IMR-90 (cell line): ENCODE measurements at regions not wholly inside any gene's neighbourhood (a gene's known extent, or its start where the extent isn't known, plus 50 kb on each side); places are given as distances from the start of the nearest gene placed in this dataset.

Experiments used
- ATAC-seq: fragments of 200-7000 bp; cut with Tn5 transposase; 2 replicates; pipeline ENCODE4 v1.9.1; 2020; ENCODE audit warnings: low read depth, mild to moderate bottlenecking, moderate library complexity
- BruUV-seq: library from RNA; stranded (reverse); fragments of 400-500 nt; replicated peaks from 2 replicates; lab custom pipeline; 2021; lab: Mats Ljungman, UMichigan
- CTCF ChIA-PET: fragments of 300-600 bp; formaldehyde crosslinking; extraction: SDS; loops from one replicate; lab custom pipeline; 2021; ENCODE audit warnings: antibody characterized with exemption; lab: Yijun Ruan, JAX
- POLR2A ChIA-PET: fragments of 300-600 bp; sonication (Branson Sonifier 250); formaldehyde crosslinking; loops from one replicate; lab custom pipeline; 2022; ENCODE audit warnings: antibody characterized with exemption; ENCODE audit not compliant: unreplicated experiment; lab: Charles Lee
- DNase-seq: peaks from one replicate; pipeline ENCODE4 v3.0.0; 2013
- H2AFZ ChIP-seq: replicated peaks from 2 replicates; pipeline ENCODE3; 2013; ENCODE audit warnings: low read length, mild to moderate bottlenecking; ENCODE audit not compliant: poor library complexity
- H2AK5ac ChIP-seq: 2 replicates; pipeline ENCODE4 v1.6.1; 2013; ENCODE audit warnings: low read depth, low read length, inconsistent platforms
- H2AK9ac ChIP-seq: replicated peaks from 2 replicates; pipeline ENCODE3; 2013; ENCODE audit warnings: mild to moderate bottlenecking, low read depth, low read length, moderate library complexity; ENCODE audit not compliant: poor library complexity
- H2BK120ac ChIP-seq: 2 replicates; pipeline ENCODE4 v1.6.1; 2013; ENCODE audit warnings: low read depth, low read length, inconsistent platforms
- H2BK15ac ChIP-seq: 3 replicates; pipeline ENCODE4 v1.6.1; 2013; ENCODE audit warnings: low read depth, low read length, inconsistent platforms
- H2BK20ac ChIP-seq: 2 replicates; pipeline ENCODE4 v1.6.1; 2013; ENCODE audit warnings: low read depth, mild to moderate bottlenecking, inconsistent platforms, low read length, moderate library complexity
- H2BK5ac ChIP-seq: 2 replicates; pipeline ENCODE4 v1.6.1; 2013; ENCODE audit warnings: mild to moderate bottlenecking, low read depth, low read length, inconsistent platforms; ENCODE audit not compliant: poor library complexity, severe bottlenecking
- H3K14ac ChIP-seq: replicated peaks from 2 replicates; pipeline ENCODE4 v1.6.1; 2013; ENCODE audit warnings: low read depth, low read length, inconsistent platforms
- H3K18ac ChIP-seq: 2 replicates; pipeline ENCODE4 v1.6.1; 2013; ENCODE audit warnings: low read depth, low read length, control low read depth
- H3K23ac ChIP-seq: 2 replicates; pipeline ENCODE4 v1.6.1; 2013; ENCODE audit warnings: low read depth, low read length, inconsistent platforms
- H3K27ac ChIP-seq: 2 replicates; pipeline ENCODE4 v1.5.1; 2013; ENCODE audit warnings: mild to moderate bottlenecking, control low read depth, low read length; ENCODE audit not compliant: insufficient read depth
- H3K27me3 ChIP-seq: 2 replicates; pipeline ENCODE4 v1.6.1; 2013; ENCODE audit warnings: low read length; ENCODE audit not compliant: control insufficient read depth, insufficient read depth
- H3K36me3 ChIP-seq: 2 replicates; pipeline ENCODE4 v1.6.1; 2013; ENCODE audit warnings: low read length, mixed read lengths; ENCODE audit not compliant: control insufficient read depth, insufficient read depth
- H3K4ac ChIP-seq: 2 replicates; pipeline ENCODE4 v1.6.1; 2013; ENCODE audit warnings: low read depth, low read length, inconsistent platforms
- H3K4me1 ChIP-seq: 2 replicates; pipeline ENCODE4 v1.6.1; 2013; ENCODE audit warnings: low read length, mixed read lengths; ENCODE audit not compliant: control insufficient read depth, insufficient read depth
- H3K4me2 ChIP-seq: 2 replicates; pipeline ENCODE4 v1.6.1; 2013; ENCODE audit warnings: low read depth, mild to moderate bottlenecking, control low read depth, low read length, moderate library complexity
- H3K4me3 ChIP-seq: 2 replicates; pipeline ENCODE4 v1.5.1; 2013; ENCODE audit warnings: low read depth, mild to moderate bottlenecking, control low read depth, low read length, moderate library complexity; ENCODE audit not compliant: insufficient read depth
- H3K56ac ChIP-seq: 2 replicates; pipeline ENCODE4 v1.6.1; 2013; ENCODE audit warnings: low read length, inconsistent platforms; ENCODE audit not compliant: insufficient read depth; ENCODE audit errors: extremely low read depth
- H3K79me1 ChIP-seq, 2 experiments: 2 replicates each; pipeline ENCODE4 v1.6.1; 2013; ENCODE audit warnings: low read length in 2 of 2, inconsistent platforms in 1 of 2, low read depth in 1 of 2
- H3K9ac ChIP-seq: 2 replicates; pipeline ENCODE4 v1.6.1; 2013; ENCODE audit warnings: low read depth, low read length, control low read depth
- H3K9me1 ChIP-seq: 2 replicates; pipeline ENCODE4 v1.6.1; 2013; ENCODE audit warnings: low read length, inconsistent platforms; ENCODE audit not compliant: insufficient read depth
- H3K9me3 ChIP-seq: 2 replicates; pipeline ENCODE4 v1.6.1; 2013; ENCODE audit warnings: low read length; ENCODE audit not compliant: control insufficient read depth, insufficient read depth
- H4K20me1 ChIP-seq: 2 replicates; pipeline ENCODE4 v1.6.1; 2013; ENCODE audit warnings: low read length, inconsistent platforms; ENCODE audit not compliant: insufficient read depth
- H4K5ac ChIP-seq: 2 replicates; pipeline ENCODE4 v1.6.1; 2013; ENCODE audit warnings: mild to moderate bottlenecking, low read depth, low read length, control low read depth
- H4K8ac ChIP-seq, 2 experiments: 2 replicates each; pipeline ENCODE4 v1.6.1; 2013; ENCODE audit warnings: low read depth in 2 of 2, low read length in 2 of 2, control low read depth in 1 of 2, inconsistent platforms in 1 of 2
- H4K91ac ChIP-seq: 2 replicates; pipeline ENCODE4 v1.6.1; 2013; ENCODE audit warnings: low read depth, low read length, inconsistent platforms; ENCODE audit not compliant: insufficient read depth
- BHLHE40 ChIP-seq: fragments of 150-350 bp; IDR thresholded peaks from 2 replicates; pipeline ENCODE4 v1.6.1; 2016; ENCODE audit warnings: mild to moderate bottlenecking, low read depth, low read length
- CEBPB ChIP-seq: IDR thresholded peaks from 2 replicates; pipeline ENCODE4 v1.6.1; 2012; ENCODE audit warnings: low read depth, low read length, improper control_type of control experiment
- CHD1 ChIP-seq: IDR thresholded peaks from 2 replicates; pipeline ENCODE4 v1.6.1; 2012; ENCODE audit warnings: low read depth, low read length, improper control_type of control experiment
- CTCF ChIP-seq: conservative IDR thresholded peaks from 2 replicates; pipeline ENCODE4 v1.5.1; 2012; ENCODE audit warnings: mild to moderate bottlenecking, low read depth, low read length, improper control_type of control experiment
- ELK1 ChIP-seq: fragments of 150-350 bp; IDR thresholded peaks from 2 replicates; pipeline ENCODE4 v1.6.1; 2016; ENCODE audit warnings: low read depth, mild to moderate bottlenecking, low read length, moderate library complexity, borderline replicate concordance
- FOS ChIP-seq: fragments of 150-350 bp; IDR thresholded peaks from 2 replicates; pipeline ENCODE4 v1.6.1; 2016; ENCODE audit warnings: low read depth, low read length
- MAFK ChIP-seq: IDR thresholded peaks from 2 replicates; pipeline ENCODE4 v1.6.1; 2012; ENCODE audit warnings: low read depth, low read length, improper control_type of control experiment
- MAZ ChIP-seq: IDR thresholded peaks from 2 replicates; pipeline ENCODE4 v1.6.1; 2012; ENCODE audit warnings: low read depth, mild to moderate bottlenecking, low read length, improper control_type of control experiment, moderate library complexity, borderline replicate concordance
- MXI1 ChIP-seq: IDR thresholded peaks from 2 replicates; pipeline ENCODE4 v1.6.1; 2012; ENCODE audit warnings: low read depth, mild to moderate bottlenecking, low read length, moderate library complexity, borderline replicate concordance
- POLR2A ChIP-seq: IDR thresholded peaks from 2 replicates; pipeline ENCODE4 v1.6.1; 2012; ENCODE audit warnings: mild to moderate bottlenecking, low read depth, low read length
- RAD21 ChIP-seq: IDR thresholded peaks from 2 replicates; pipeline ENCODE4 v1.6.1; 2012; ENCODE audit warnings: low read length, improper control_type of control experiment
- RCOR1 ChIP-seq: IDR thresholded peaks from 2 replicates; pipeline ENCODE4 v1.6.1; 2012; ENCODE audit warnings: mild to moderate bottlenecking, low read length, improper control_type of control experiment; ENCODE audit not compliant: insufficient replicate concordance
- RFX5 ChIP-seq: IDR thresholded peaks from 2 replicates; pipeline ENCODE4 v1.8.0; 2012; ENCODE audit warnings: low read depth, mild to moderate bottlenecking, low read length, moderate library complexity
- SMC3 ChIP-seq: fragments of 150-350 bp; IDR thresholded peaks from 2 replicates; pipeline ENCODE4 v1.6.1; 2016; ENCODE audit warnings: low read depth, mild to moderate bottlenecking, antibody characterized with exemption, low read length, moderate library complexity
- USF2 ChIP-seq: fragments of 150-350 bp; IDR thresholded peaks from 2 replicates; pipeline ENCODE4 v1.6.1; 2017; ENCODE audit warnings: mild to moderate bottlenecking, antibody characterized with exemption, low read length, low read depth
- WGBS, 2 experiments: methylation state at CpG; one replicate each; pipeline versions ENCODE4 v1.1.5 to v1.1.7; 2013; ENCODE audit warnings: missing lambda C conversion rate in 2 of 2; ENCODE audit not compliant: insufficient read length in 1 of 2; ENCODE audit errors: extremely low coverage in 2 of 2; 5-methylcytosine and 5-hydroxymethylcytosine counted together
- dilution Hi-C: fragments of 300-500 bp; cut with HindIII; formaldehyde crosslinking; loops from one replicate; pipeline ENCODE4 v1.14.3; 2018; ENCODE audit warnings: low sequenced_read_pairs; ENCODE audit not compliant: unreplicated experiment
- in situ Hi-C: fragments of 300-500 bp; cut with MboI; formaldehyde crosslinking; loops from 3 replicates; pipeline ENCODE4 v1.14.3; 2019; ENCODE audit warnings: low sequenced_read_pairs, inconsistent platforms, mixed read lengths
- intact Hi-C: fragments of 100-400 bp; cut with micrococcal nuclease; formaldehyde crosslinking; loops from 2 replicates; pipeline ENCODE4 v1.10.0; 2022

- dilution Hi-C loops, result no loop called here
- H3K18ac ChIP-seq, result no peak overlapping the region
Observed at GRCh38 chr10:121368347-121369025, 229.8 kb downstream of the FGFR2 start.

More at GRCh38 chr10:121368347-121369025, 229.8 kb downstream of the FGFR2 start:
- Histone ChIP-seq H3K36me3 (no peaks in the 10 kb centered on the region), H4K8ac (no peak overlapping the region), H3K4me3 (no peak overlapping the region), H3K4me2 (no peak overlapping the region), H2AFZ (no peak overlapping the region), H2BK5ac (no peak overlapping the region), H2BK20ac (no peak overlapping the region), H3K4me1 (no peaks in the 10 kb centered on the region), H3K27me3 (no peaks in the 10 kb centered on the region), H3K79me1 (no peaks in the 10 kb centered on the region), H3K23ac (no peak overlapping the region), H3K14ac (no peak overlapping the region), H2AK9ac (no peak overlapping the region), H4K91ac (no peak overlapping the region), H2AK5ac (no peak overlapping the region), H2BK120ac (no peak overlapping the region), H3K9me1 (no peaks in the 10 kb centered on the region), H3K27ac (no peak overlapping the region), H3K56ac (no peak overlapping the region), H3K9me3 (peaks cover 18% of the 10 kb centered on the region), H4K5ac (no peak overlapping the region), H3K4ac (no peak overlapping the region), H4K20me1 (no peaks in the 10 kb centered on the region), H3K9ac (no peak overlapping the region), H2BK15ac (no peak overlapping the region)
- in situ Hi-C loops, result no loop called here
- POLR2A ChIA-PET, result no interaction called here
- no TSS peak for BruUV-seq
- intact Hi-C loops, result no loop called here
- CTCF ChIA-PET, result no interaction called here
- TF ChIP-seq RCOR1 (no peak), BHLHE40 (no peak), CTCF (no peak), USF2 (no peak), CEBPB (no peak), RFX5 (no peak), MAZ (no peak), FOS (no peak), SMC3 (no peak), POLR2A (no peak), MAFK (no peak), CHD1 (no peak), MXI1 (no peak), ELK1 (no peak), RAD21 (no peak)
- ATAC-seq (no peak), DNase-seq (no peak)
- 0% methylated on average over 3 of the region's 9 CpGs; no CpG with 5 or more reads in 1 of the 2 experiments for WGBS, 2 experiments
